ENCODE measurements at regions not wholly inside any gene's neighbourhood (a gene's known extent, or its start where the extent isn't known, plus 50 kb on each side); places are given as distances from the start of the nearest gene placed in this dataset.

- Histone ChIP-seq H3K9me3 (ENCODE audit: insufficient read depth in 2 of 2, low read depth in 1 of 2, low read length in 1 of 2) (no peaks in the 10 kb centered on the region), H3K4me1 (replicated peaks in 1 of 4; ENCODE audit: control insufficient read depth in 3 of 4, insufficient read depth in 4 of 4, low read length in 3 of 4) (no peaks in the 10 kb centered on the region; a peak in 3 of 7 replicates), H4K8ac (ENCODE audit: extremely low read depth, insufficient read depth, low read length) (no peak overlapping the region), H3K23me2 (ENCODE audit: low read depth, low read length) (no peaks in the 10 kb centered on the region), H3K9ac (replicated peaks in 1 of 4; ENCODE audit: extremely low read depth in 1 of 4, low read depth in 3 of 4, low read length in 3 of 4) (no peak overlapping the region), H3K79me1 (ENCODE audit: low read depth, low read length) (no peaks in the 10 kb centered on the region), H3K79me2 (ENCODE audit: control insufficient read depth in 1 of 2, insufficient read depth in 2 of 2, low read length in 2 of 2) (no peaks in the 10 kb centered on the region), H4K91ac (replicated peaks; ENCODE audit: insufficient read length, low read length) (no peak overlapping the region), H2BK15ac (ENCODE audit: low read length) (no peak overlapping the region), H3K18ac (ENCODE audit: extremely low read depth, low read length) (no peak overlapping the region), H2AK5ac (ENCODE audit: low read depth, low read length) (no peak overlapping the region), H2BK20ac (ENCODE audit: low read length) (no peak overlapping the region), H3K36me3 (ENCODE audit: control insufficient read depth in 2 of 4, insufficient read depth in 4 of 4, low read length in 3 of 4) (no peaks in the 10 kb centered on the region), H2AFZ (ENCODE audit: low read length) (no peak overlapping the region), H3K27ac (ENCODE audit: low read depth, low read length) (no peak overlapping the region), H4K20me1 (replicated peaks in 1 of 2; ENCODE audit: control insufficient read depth in 1 of 2, insufficient read depth in 2 of 2, low read length in 2 of 2) (no peaks in the 10 kb centered on the region), H2BK12ac (ENCODE audit: low read depth, low read length) (no peak overlapping the region), H4K5ac (ENCODE audit: insufficient read length, low read depth, low read length) (no peak overlapping the region), H2BK5ac (ENCODE audit: low read depth, low read length) (no peak overlapping the region), H3K23ac (ENCODE audit: insufficient read length) (no peak overlapping the region), H3K4me3 (ENCODE audit: extremely low read depth in 1 of 4, insufficient read depth in 2 of 4, low read depth in 3 of 4, low read length in 4 of 4) (no peak overlapping the region), H3K56ac (replicated peaks; ENCODE audit: insufficient read length, low read depth, low read length) (no peak overlapping the region), H3K4me2 (ENCODE audit: insufficient read depth in 1 of 2, low read depth in 2 of 2, low read length in 2 of 2) (no peak overlapping the region), H3K4ac (replicated peaks; ENCODE audit: insufficient read length, low read depth, low read length) (no peak overlapping the region), H3K27me3 (replicated peaks in 1 of 4; ENCODE audit: control insufficient read depth in 3 of 4, extremely low read depth in 1 of 4, insufficient read depth in 3 of 4, low read length in 3 of 4) (no peaks in the 10 kb centered on the region), H2BK120ac (replicated peaks; ENCODE audit: low read depth, low read length) (no peak overlapping the region), H3K14ac (ENCODE audit: insufficient read length) (no peak overlapping the region)
- 74 to 100% methylated on average over 1 to 3 of the region's 3 CpGs for WGBS, 2 experiments (ENCODE audit: extremely low coverage in 1 of 2, insufficient coverage in 1 of 2, insufficient read length in 1 of 2, insufficient replicate concordance in 2 of 2, low coverage in 1 of 2, low lambda C conversion rate in 2 of 2, missing lambda C conversion rate in 1 of 2)
- POLR2A ChIA-PET (ENCODE audit: partially characterized antibody), result no interaction called here
- CTCF ChIA-PET (ENCODE audit: partially characterized antibody), result interaction anchor here (0.9 to 4.8 kb wide), 9 partner anchors 10 to 501 kb away, joined by 3 to 27 read pairs (median 4); no protein-coding TSS in a partner anchor
- FAIRE-seq, result no peak
- no peak for DNase-seq (ENCODE audit: low read depth in 1 of 2, low spot score in 2 of 2)
- TF ChIP-seq BRCA1 (IDR thresholded peaks at IDR 0.05; ENCODE audit: low read depth, low read length) (no peak), SRF (IDR thresholded peaks at IDR 0.05; ENCODE audit: low read depth, low read length) (no peak), CBX5 (IDR thresholded peaks at IDR 0.05; ENCODE audit: low read depth, low read length) (no peak), EP300 (IDR thresholded peaks at IDR 0.05; ENCODE audit: borderline replicate concordance in 1 of 2, low read depth in 2 of 2, low read length in 2 of 2) (no peak), NANOG (IDR thresholded peaks at IDR 0.05; ENCODE audit: insufficient read depth, low read depth, low read length, poor library complexity, severe bottlenecking) (no peak), CBX8 (IDR thresholded peaks at IDR 0.05; ENCODE audit: borderline replicate concordance, low read depth, low read length) (no peak), GTF2F1 (IDR thresholded peaks at IDR 0.05; ENCODE audit: borderline replicate concordance, low read depth, low read length) (no peak), CTCF (IDR thresholded peaks at IDR 0.05; ENCODE audit: control extremely low read depth in 1 of 3, insufficient read depth in 1 of 3, low read depth in 1 of 3, low read length in 3 of 3) (no peak), EGR1 (IDR thresholded peaks at IDR 0.05; ENCODE audit: borderline replicate concordance, low read depth, low read length) (no peak), RNF2 (IDR thresholded peaks at IDR 0.05; ENCODE audit: borderline replicate concordance, low read depth, low read length, missing control alignments, poor library complexity, severe bottlenecking) (no peak), BACH1 (IDR thresholded peaks at IDR 0.05; ENCODE audit: low read length) (no peak)
Measured at GRCh38 chr18:57983965-57984364, 60.1 kb upstream of the NEDD4L start.
